NCI-H2107 treated with DMSO at 0.1 percent for 48 hours (cell line): ENCODE measurements at regions not wholly inside any gene's neighbourhood (a gene's known extent, or its start where the extent isn't known, plus 50 kb on each side); places are given as distances from the start of the nearest gene placed in this dataset.

Experiments used
- DNase-seq: peaks from one replicate; lab custom pipeline; 2025; ENCODE audit not compliant: unreplicated experiment; lab: John Stamatoyannopoulos, UW

GRCh38 chr4:26020083-26020668, 106.2 kb downstream of the SMIM20 start:
- no peak for DNase-seq

GRCh38 chr4:26020881-26021280, 106.9 kb downstream of the SMIM20 start:
- DNase-seq, result no peak

GRCh38 chr4:26021417-26022345, 107.7 kb downstream of the SMIM20 start:
- no peak for DNase-seq

GRCh38 chr4:26022346-26023202, 108.6 kb downstream of the SMIM20 start:
- peak; percentile 28 for DNase-seq

- no peak for DNase-seq
These were observed 109.4 kb downstream of the SMIM20 start for GRCh38 chr4:26023203-26023972.

GRCh38 chr4:26024079-26024478, 110.1 kb downstream of the SMIM20 start:
- DNase-seq, result no peak

GRCh38 chr4:26028133-26028792, 114.2 kb downstream of the SMIM20 start:
- DNase-seq, result no peak

GRCh38 chr4:26028793-26029567, 115.0 kb downstream of the SMIM20 start:
- no peak for DNase-seq

- DNase-seq, result no peak
These were observed 115.6 kb downstream of the SMIM20 start for GRCh38 chr4:26029568-26030131.

GRCh38 chr4:26030260-26030667, 116.2 kb downstream of the SMIM20 start:
- no peak for DNase-seq

GRCh38 chr4:26030780-26031179, 116.8 kb downstream of the SMIM20 start:
- no peak for DNase-seq

GRCh38 chr4:26031704-26032103, 117.7 kb downstream of the SMIM20 start:
- no peak for DNase-seq

- no peak for DNase-seq
These were observed 118.1 kb downstream of the SMIM20 start for GRCh38 chr4:26032142-26032541.

GRCh38 chr4:26032630-26033317, 118.8 kb downstream of the SMIM20 start:
- DNase-seq, result no peak

GRCh38 chr4:26033389-26033788, 119.4 kb downstream of the SMIM20 start:
- DNase-seq, result no peak

GRCh38 chr4:26034849-26035248, 120.8 kb downstream of the SMIM20 start:
- no peak for DNase-seq

- DNase-seq, result no peak
These were observed 121.9 kb downstream of the SMIM20 start for GRCh38 chr4:26035921-26036320.

- no peak for DNase-seq
These were observed 125.8 kb downstream of the SMIM20 start for GRCh38 chr4:26039639-26040359.
